Endothelial cell of umbilical vein (primary cell): ENCODE measurements at regions not wholly inside any gene's neighbourhood (a gene's known extent, or its start where the extent isn't known, plus 50 kb on each side); places are given as distances from the start of the nearest gene placed in this dataset.
"Not testable (repeated sequence)": the region's sequence is repeated elsewhere in the genome, so short reads cannot be mapped to it uniquely, and the experiment has no call there.

ENCODE experiments used
- BruUV-seq: library from RNA; stranded (reverse); fragments of 400-500 nt; replicated peaks from 2 replicates; lab custom pipeline; 2021; lab: Mats Ljungman, UMichigan
- CTCF ChIA-PET: fragments of 300-600, 350-600 bp; sonication (Branson Sonifier 250); formaldehyde crosslinking; loops from one replicate; lab custom pipeline; 2021; ENCODE audit warnings: antibody characterized with exemption, inconsistent platforms; lab: Charles Lee
- POLR2A ChIA-PET: fragments of 300-600, 350-600 bp; sonication (Branson Sonifier 250); formaldehyde crosslinking; loops from one replicate; lab custom pipeline; 2021; ENCODE audit warnings: antibody characterized with exemption, inconsistent platforms; lab: Charles Lee
- DNase-seq: peaks from one replicate; pipeline ENCODE4 v3.0.0-alpha.2; 2011; ENCODE audit warnings: low read depth, low spot score
- FAIRE-seq: peaks from 2 replicates; lab custom pipeline; 2011; peaks lifted over from hg19 to GRCh38; lab: Jason Lieb, UNC
- H2AFZ ChIP-seq: 2 replicates; pipeline ENCODE4 v1.6.0; 2012; ENCODE audit warnings: low read depth, low read length, control low read depth, inconsistent platforms
- H3K27ac ChIP-seq: 2 replicates; pipeline ENCODE4 v1.5.1; 2011; ENCODE audit warnings: low read depth, mild to moderate bottlenecking, control low read depth, low read length, moderate library complexity; ENCODE audit not compliant: insufficient read depth
- H3K27me3 ChIP-seq, 2 experiments: 2 replicates each; pipeline versions ENCODE4 v1.6.0 to v1.6.1; 2011; ENCODE audit warnings: low read length in 2 of 2, mixed read lengths in 1 of 2; ENCODE audit not compliant: control insufficient read depth in 2 of 2, insufficient read depth in 2 of 2
- H3K36me3 ChIP-seq, 2 experiments: 2 replicates in 1 of 2; 3 replicates in 1 of 2; pipeline ENCODE4 v1.5.1; 2011; ENCODE audit warnings: low read length in 2 of 2, mild to moderate bottlenecking in 1 of 2, moderate library complexity in 1 of 2; ENCODE audit not compliant: control insufficient read depth in 2 of 2, insufficient read depth in 2 of 2; ENCODE audit errors: extremely low read depth in 1 of 2
- H3K4me1 ChIP-seq: 3 replicates; pipeline ENCODE4 v1.5.1; 2011; ENCODE audit warnings: mild to moderate bottlenecking, low read length; ENCODE audit not compliant: control insufficient read depth, insufficient read depth; ENCODE audit errors: extremely low read depth
- H3K4me2 ChIP-seq: 2 replicates; pipeline ENCODE4 v1.6.1; 2011; ENCODE audit warnings: low read length, control low read depth, mixed read lengths; ENCODE audit not compliant: insufficient read depth
- H3K4me3 ChIP-seq, 3 experiments: fragments of 200-600 bp in 1 of 3; sonication (generic), shearing (Covaris generic) in 1 of 3; replicated peaks in 1 of 3; 2 replicates each; pipeline ENCODE4 v1.5.1; 2011 to 2016; ENCODE audit warnings: control low read depth in 3 of 3, low read length in 3 of 3, mild to moderate bottlenecking in 2 of 3, inconsistent platforms in 1 of 3, low read depth in 1 of 3, moderate library complexity in 1 of 3; ENCODE audit not compliant: insufficient read depth in 1 of 3
- H3K79me2 ChIP-seq: 2 replicates; pipeline ENCODE4 v1.6.0; 2012; ENCODE audit warnings: low read length, inconsistent platforms; ENCODE audit not compliant: control insufficient read depth, insufficient read depth
- H3K9ac ChIP-seq: replicated peaks from 2 replicates; pipeline ENCODE3; 2011; ENCODE audit warnings: low read length, control low read depth; ENCODE audit not compliant: insufficient read depth; ENCODE audit errors: extremely low read depth
- H3K9me1 ChIP-seq: replicated peaks from 3 replicates; pipeline ENCODE4 v1.6.0; 2011; ENCODE audit warnings: mild to moderate bottlenecking, low read length; ENCODE audit not compliant: control insufficient read depth, insufficient read depth; ENCODE audit errors: extremely low read depth
- H3K9me3 ChIP-seq: replicated peaks from 2 replicates; pipeline ENCODE4 v1.5.1; 2012; ENCODE audit warnings: low read length, inconsistent platforms; ENCODE audit not compliant: control insufficient read depth, insufficient read depth
- H4K20me1 ChIP-seq: replicated peaks from 2 replicates; pipeline ENCODE3; 2011; ENCODE audit warnings: mild to moderate bottlenecking, low read length; ENCODE audit not compliant: control insufficient read depth, insufficient read depth; ENCODE audit errors: extremely low read depth
- JUN ChIP-seq: IDR thresholded peaks from 2 replicates; pipeline ENCODE4 v1.6.1; 2011; ENCODE audit warnings: borderline replicate concordance, low read depth; ENCODE audit not compliant: insufficient read length, insufficient read depth
- POLR2AphosphoS5 ChIP-seq: IDR thresholded peaks from 2 replicates; pipeline ENCODE4 v1.6.1; 2012; ENCODE audit warnings: low read depth, mild to moderate bottlenecking, control low read depth, low read length, moderate library complexity; ENCODE audit not compliant: insufficient read depth
- dilution Hi-C: fragments of 300-500 bp; cut with MboI; formaldehyde crosslinking; loops from one replicate; pipeline ENCODE4 v1.15.0; 2019; ENCODE audit warnings: low sequenced_read_pairs; ENCODE audit not compliant: extremely low pct_ligation_motif_present
- intact Hi-C: fragments of 100-400 bp; cut with micrococcal nuclease; formaldehyde crosslinking; loops from one replicate; pipeline ENCODE4 v1.10.0; 2022
- TF ChIP-seq, protein P1 (sequence below): IDR thresholded peaks from 2 replicates; pipeline ENCODE4 v1.6.1; 2011; ENCODE audit not compliant: insufficient read depth, insufficient read length

DNA sequence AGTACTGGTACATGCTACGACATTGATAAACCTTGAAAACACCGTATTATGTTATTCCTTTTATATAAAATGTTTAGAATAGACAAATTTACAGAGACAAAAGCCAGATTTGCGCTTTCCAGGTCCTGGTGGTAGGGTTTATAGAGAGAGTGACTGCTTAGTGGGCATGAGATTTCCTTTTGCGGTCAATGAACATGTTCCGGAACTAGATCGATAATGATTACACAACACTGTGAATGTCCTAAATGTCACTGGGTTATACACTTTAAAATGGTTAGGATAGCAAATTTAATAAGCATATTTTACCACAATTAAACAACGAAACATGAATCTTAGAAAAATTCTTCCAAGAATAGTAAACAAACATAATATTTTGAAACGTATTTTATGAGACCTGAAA, 77.3 kb downstream of the MAGEA10 start:
- no peak for DNase-seq
- H3K36me3 ChIP-seq = no peaks in the 10 kb centered on the region
- dilution Hi-C loops (no loop called here), intact Hi-C loops (no loop called here)
- no peaks in the 10 kb centered on the region for H3K79me2 ChIP-seq
- ChIA-PET CTCF (no interaction called here), POLR2A (no interaction called here)
- no peaks in the 10 kb centered on the region for H3K4me1 ChIP-seq
- H3K9ac ChIP-seq = no peak overlapping the region
- H3K27me3 ChIP-seq = no peaks in the 10 kb centered on the region
- H3K4me3 ChIP-seq = no peak overlapping the region
- H3K9me1 ChIP-seq = no peaks in the 10 kb centered on the region
- no TSS peak for BruUV-seq
- no peak overlapping the region for H2AFZ ChIP-seq
- no peak overlapping the region for H3K27ac ChIP-seq
- H3K4me2 ChIP-seq = no peak overlapping the region
- FAIRE-seq = no peak
- no peaks in the 10 kb centered on the region for H3K9me3 ChIP-seq
- no peaks in the 10 kb centered on the region for H4K20me1 ChIP-seq
- TF ChIP-seq JUN (no peak), POLR2AphosphoS5 (no peak)
- TF ChIP-seq, protein P1, sequence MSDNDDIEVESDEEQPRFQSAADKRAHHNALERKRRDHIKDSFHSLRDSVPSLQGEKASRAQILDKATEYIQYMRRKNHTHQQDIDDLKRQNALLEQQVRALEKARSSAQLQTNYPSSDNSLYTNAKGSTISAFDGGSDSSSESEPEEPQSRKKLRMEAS = no peak

DNA sequence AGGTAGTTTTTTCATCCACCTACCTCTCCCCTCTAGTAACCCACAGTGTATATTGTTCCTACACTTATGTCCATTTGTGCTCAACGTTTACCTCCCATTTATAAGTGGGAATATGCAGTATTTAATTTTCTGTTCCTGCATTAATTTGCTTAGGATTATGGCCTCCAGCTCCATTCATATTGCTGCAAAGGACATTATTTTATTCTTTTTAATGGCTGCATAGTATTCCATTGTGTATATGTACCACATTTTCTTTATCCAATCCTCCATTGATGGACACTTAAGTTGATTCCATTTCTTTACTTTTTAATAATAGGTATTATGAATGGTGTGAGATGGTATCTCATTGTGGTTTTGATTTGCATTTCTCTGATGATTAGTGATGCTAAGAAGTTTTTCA, 76.1 kb upstream of the GABRE start:
- BruUV-seq, FAIRE-seq, H3K27me3 ChIP-seq, dilution Hi-C loops, H4K20me1 ChIP-seq, H3K79me2 ChIP-seq, H3K36me3 ChIP-seq, H3K4me2 ChIP-seq, H3K9ac ChIP-seq, H3K9me1 ChIP-seq, POLR2A ChIA-PET, H3K27ac ChIP-seq, DNase-seq, H3K9me3 ChIP-seq, H3K4me1 ChIP-seq, intact Hi-C loops, H2AFZ ChIP-seq, H3K4me3 ChIP-seq: not testable (repeated sequence)
- CTCF ChIA-PET = interaction anchor here (1.4 kb wide), 1 partner anchor 9 kb away, joined by 4 read pairs; no protein-coding TSS in a partner anchor
